GM19395 (cell line): ENCODE measurements at regions not wholly inside any gene's neighbourhood (a gene's known extent, or its start where the extent isn't known, plus 50 kb on each side); places are given as distances from the start of the nearest gene placed in this dataset.
A peak's percentile ranks its signal among the peaks of the same experiment; 100 is the strongest.

Experiments used
- ATAC-seq: cut with Tn5 transposase; IDR thresholded peaks from one replicate; pipeline ENCODE4 v1.9.1; 2021; ENCODE audit warnings: mild to moderate bottlenecking, moderate library complexity; ENCODE audit not compliant: unreplicated experiment

DNA sequence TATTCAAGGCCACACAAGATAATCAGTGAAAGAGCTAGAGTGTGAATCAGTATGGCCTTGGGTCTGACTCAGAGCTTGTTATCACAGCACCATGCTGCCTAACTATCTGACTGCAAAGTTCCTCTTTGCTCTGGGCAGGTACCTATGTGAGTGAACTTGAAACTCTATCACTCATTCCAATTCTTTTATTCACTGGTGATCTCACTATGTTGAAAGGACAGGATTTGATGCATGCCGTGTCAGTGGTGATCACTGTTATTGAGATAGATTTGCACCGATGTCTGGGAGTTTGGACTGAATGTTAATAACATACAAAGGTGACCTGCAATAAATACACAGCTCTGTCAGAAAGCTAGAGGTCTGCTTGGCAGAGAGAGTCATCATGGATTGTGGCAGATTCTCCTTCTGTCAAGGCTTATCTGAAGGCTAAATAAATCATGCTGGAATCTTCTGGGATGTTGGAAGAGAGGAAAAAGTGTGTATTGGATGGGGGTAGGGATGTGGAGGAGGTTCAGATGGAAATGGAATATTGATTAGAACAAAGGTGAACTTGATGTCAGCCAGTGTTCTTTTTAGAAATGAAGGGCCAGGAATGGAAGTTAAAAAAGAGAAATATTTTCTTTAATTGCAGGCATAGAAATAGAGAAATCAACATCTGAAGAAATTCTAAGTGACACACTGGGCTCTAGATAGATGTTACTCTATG, 91.8 kb upstream of the TNC start:
- ATAC-seq, result peak; percentile 46

DNA sequence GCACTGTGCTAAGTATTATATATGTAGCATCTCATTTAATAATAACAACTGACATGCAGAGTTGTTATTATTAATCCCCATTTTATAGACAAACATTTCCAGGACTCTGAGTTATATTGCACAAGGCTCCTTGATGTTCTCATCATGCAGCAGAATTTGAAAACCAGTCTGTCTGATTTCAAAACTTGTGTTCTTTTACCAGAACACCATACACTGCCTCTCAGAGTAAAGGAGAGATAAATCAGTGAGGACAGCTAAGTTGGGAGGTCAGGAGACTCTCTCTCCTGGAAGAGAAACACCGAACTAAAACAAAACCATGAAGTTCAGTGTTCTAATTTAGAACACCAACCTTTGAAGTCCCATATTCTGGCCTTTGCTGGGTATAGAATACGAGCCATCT, 92.7 kb upstream of the TNC start:
- ATAC-seq, result no peak

DNA sequence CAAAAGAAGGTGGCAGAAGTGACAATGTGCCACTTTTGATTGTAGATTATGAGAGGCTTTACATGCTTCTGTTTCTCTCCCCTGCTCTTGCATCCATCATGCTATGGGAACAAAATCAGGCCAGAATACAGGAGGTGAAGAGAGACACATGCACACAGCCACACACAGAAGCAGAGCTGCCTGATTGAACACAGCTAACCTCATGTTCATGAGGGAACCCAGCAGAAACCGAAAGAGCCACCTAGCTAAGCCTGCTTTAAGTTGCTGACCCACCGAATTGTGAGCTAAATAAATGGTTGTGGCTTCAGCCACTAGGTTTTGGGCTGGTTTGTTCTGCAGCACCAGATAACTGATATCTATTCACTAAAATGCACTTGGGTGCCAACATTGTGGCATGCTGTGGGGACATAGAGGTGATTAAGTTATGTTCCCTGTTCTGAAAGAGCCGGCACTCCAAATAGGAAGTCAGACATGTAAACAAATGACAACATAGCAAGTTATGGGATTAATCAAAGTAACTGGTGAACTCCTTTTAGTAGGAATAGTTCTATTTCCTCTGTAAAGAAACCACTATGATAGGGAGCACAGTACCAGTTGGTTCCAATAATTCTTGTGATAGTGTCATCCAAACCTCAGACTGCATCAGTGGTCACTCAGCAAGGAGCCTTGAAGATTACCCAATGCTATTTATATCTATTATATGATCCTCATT, 93.6 kb upstream of the TNC start:
- ATAC-seq, result peak; percentile 70

DNA sequence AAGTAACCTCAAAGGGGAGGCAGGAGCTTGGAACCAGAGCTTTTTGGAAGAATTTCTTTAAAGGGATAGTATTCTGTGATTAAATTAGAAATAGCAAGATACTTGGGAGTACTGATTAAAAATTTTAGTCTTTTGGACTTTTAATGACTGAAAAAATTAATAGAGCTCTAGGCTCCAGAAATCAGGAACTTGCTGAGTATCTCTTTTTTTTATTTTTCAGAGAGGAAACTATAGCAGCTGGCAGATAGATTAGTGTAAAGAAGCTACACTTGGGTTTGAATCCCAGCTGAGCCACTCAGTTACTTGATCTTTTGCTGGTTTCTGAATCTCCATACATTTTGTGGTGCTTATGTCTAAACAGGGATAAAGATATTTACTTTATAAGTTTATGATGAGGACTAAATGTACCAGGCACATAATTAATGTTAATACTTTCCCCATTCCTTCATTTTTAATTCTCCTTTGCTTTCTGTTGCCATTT, 94.2 kb upstream of the TNC start:
- ATAC-seq, result no peak

DNA sequence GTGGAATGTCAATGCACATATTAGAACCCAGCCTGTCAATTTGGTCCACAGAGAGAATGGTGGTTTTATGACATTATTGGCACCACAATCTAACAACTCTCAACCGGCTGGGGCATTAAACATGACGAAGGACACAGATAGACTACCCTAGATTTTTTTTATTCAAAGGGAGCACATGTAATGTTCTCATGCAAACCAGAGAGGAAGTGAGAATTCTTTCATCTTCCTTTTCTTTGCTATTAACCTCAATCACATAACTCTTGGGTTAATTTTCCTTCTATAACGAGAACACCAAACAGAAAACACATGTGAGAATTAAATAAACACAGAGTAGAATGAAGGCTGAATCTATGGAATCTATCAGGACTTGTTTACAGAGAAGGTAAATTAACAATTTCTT, 94.9 kb upstream of the TNC start:
- peak; percentile 36 for ATAC-seq

DNA sequence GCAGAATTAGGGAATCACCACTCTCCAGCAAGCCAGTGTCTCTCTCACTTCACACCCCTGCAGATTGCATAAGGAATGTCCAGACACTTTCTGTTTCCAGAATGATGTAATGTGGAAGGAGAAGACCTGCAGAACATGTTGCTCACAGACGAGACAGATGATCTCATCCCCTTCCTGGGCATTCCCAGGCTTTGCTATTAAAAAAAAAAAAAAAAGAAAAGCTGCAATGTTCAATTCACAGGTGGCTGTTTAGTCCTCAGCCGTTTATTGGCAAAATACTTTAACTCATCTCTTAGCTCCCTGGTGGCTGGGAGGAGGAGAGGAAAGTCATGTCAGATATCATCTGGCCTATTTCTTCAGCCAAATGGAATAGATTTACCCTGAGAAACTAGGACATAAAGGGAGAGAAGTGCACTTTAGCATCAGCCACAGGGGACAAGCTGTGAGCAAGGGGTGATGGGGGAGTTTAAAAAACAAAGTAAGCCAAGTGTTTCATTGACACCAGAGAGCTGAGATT, 95.9 kb upstream of the TNC start:
- ATAC-seq, result no peak

DNA sequence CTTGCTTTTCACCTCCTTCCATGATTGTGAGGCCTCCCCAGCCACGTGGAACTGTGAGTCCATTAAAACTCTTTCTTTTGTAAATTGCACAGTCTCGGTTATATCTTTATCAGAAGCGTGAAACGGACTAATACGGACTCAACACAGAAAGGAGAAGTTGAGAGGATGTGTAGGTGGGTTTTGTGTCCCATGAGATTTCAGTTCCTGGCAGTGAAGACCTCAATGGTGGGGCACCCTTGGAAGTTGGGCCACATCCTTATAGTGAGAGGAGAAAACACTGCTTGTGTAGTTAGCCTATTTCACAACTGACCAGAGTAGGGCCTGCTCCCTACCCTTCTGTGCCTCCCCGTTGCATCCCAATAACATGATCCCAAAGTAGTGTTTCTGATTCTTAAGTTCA, 98.9 kb upstream of the TNC start:
- ATAC-seq, result no peak

DNA sequence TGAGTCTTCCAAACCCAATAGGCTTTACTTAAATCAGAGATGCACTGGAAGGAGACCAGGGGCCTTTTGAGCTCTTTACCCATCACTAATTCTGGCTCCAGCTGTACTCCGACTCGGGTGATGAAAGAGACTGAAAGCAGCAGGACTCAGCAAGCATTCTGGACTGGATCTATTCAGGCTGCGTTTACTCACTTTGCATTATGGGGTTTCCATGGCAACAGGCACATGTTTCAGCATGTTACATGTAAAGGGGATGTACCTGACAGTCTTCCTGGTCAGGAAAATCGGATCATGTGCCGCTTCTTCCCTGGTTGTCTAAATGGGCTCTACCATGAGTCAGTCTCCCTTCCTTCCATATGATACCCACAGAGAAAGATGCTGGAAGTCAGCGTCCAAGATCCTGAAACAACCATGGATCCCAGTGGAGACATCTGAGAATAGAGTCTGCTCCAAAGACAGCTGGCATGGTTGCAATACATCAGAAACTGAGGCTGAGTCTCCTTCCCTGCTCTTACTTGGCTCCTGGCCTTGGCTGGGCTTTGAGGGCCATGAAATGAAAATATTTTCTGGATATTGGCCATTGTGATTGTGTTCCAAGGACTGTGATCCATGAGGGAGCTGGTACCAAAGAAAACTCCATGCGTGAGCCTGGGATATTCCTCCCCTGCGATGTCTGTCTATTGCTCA, 102.5 kb upstream of the TNC start:
- ATAC-seq, result no peak

DNA sequence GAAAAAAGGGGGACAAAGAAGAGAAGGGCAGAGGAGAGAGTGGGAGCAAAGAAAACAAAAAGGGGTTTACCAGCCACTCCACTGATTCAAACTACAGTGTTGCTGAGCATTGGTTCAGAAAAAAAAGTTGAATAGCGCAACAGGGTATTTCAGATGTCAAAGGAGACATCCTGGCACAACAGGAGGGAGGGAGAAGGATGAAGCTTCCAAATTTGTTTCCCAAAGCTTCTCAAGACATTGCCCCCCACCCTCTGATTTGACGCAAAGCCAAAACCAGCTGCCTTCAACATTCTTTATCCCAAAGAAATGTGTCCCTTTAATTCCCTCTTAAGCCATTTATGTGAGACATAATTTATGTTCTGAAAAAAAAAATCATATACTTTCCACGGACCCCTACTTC, 105.5 kb upstream of the TNC start:
- no peak for ATAC-seq

DNA sequence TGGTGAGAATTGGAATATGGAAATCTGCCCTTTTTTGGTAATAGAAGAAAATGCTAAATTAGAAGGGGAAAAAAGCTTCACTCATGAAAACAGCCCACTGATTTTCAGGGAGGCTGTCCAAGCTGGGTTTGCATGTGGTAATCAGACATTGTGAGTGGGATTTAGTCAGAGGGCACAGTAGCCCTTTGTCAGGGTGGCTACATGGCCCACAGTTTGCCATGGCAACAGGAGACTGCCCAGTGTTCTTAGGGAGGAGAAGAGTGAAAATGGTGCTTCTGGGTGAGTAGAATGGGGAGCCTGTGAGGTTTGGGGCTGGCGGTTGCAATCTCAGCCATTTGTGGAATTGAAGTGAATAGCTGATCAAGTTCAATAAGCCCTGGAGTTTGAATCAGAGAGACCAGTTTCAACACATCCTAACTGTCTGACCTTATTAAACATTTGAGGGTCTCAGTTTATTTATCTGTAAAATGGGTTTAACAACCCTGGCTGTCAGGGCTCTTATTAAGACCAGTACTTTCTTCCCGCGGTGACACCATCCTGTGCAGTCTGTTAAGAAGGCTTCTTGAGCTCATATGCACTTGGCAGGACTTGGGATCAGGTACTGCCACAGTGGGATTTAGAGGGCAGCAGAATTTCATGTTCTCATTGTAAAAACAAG, 107.6 kb upstream of the TNC start:
- no peak for ATAC-seq

DNA sequence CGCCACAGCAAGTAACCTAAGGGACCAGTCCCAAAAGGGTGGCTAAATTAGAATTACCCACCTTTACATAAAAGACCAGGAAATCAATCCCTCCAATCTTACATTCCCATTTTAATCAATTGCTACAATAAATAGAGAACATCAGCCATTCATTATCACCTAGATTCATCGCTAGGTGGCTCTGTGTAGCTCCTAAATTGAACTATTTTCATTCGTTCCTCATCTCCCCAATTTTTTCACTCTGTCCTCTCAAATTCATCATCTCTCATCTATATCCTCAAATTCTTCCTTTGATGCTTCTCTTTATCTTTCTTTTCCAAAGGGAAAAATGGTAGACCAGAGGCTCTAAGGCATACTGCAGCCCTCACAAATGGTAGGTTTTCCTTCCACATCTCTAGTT, 108.2 kb upstream of the TNC start:
- ATAC-seq, result no peak

DNA sequence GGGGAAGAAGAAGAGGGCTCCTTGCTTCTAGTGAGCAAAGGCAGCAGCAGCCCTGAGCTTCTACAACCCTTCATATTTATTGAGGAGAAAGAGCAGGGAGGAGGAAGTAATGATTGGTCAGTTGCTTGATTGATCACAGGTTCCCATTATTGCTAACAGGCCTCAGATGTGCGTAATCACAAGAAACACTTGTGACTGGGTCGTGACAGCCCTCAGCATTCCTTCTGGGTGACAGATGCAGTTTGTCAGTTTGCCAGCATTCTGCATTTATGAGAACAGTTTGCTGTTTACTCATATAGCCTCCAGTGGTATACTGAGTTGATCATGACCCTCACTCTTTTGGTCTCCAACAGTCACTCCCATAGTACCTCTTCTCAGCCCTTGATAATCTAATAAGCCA, 111.5 kb upstream of the TNC start:
- no peak for ATAC-seq

DNA sequence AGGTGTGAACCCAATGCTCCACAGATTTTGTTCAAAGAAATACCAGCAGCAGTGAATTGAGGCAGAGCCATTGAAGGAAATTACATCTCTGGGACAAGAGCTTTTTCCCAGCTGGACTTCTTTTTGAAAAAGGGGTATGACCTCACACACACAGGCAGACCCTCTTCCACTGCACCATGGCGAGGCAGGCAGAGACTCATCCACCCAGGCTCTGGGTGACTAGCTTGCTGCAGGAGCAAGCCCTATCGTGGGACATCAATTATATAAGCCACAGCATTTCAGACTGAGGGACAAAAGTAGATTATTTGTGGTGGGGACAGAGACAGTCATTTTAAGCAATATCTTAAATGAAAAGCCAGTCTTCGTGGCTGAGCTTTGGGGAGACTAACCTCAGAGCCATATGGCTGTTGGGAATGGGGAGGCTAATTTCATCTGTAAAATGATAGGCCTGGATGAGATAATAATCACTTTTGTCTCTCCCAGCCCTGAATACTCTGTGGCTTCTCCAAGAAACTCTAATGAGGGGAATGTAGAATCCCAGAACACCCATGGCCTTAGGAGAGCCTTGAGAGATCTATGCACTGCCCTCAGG, 113.1 kb upstream of the TNC start:
- no peak for ATAC-seq

DNA sequence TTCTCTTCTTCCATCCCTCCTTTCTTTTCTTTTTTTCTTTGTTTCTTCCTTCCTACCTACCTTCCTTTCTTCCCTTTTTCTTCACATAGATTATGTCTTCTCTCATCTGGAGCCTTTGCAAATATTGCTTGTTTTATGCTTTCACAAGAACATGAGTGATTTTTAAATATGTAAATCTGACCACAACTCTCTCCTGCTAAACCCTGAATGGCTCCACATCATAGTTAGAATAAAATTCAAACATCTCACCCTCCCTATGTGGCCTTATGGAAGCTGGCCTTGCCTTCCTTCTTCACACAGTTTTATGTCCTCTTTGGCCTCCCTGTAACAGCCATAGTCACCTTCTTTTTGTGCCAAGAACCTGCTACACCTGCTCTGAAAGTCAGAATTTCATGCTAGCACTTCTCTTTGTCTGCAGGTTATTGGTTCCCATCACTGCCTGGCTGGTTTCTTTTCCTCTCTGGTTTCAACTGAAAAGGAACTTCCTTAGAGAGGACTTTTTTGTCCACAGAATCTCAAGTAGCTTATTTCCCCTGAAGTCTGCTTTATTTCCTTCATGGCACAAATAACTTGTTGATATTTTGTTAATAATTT, 114.3 kb upstream of the TNC start:
- peak; percentile 55 for ATAC-seq

DNA sequence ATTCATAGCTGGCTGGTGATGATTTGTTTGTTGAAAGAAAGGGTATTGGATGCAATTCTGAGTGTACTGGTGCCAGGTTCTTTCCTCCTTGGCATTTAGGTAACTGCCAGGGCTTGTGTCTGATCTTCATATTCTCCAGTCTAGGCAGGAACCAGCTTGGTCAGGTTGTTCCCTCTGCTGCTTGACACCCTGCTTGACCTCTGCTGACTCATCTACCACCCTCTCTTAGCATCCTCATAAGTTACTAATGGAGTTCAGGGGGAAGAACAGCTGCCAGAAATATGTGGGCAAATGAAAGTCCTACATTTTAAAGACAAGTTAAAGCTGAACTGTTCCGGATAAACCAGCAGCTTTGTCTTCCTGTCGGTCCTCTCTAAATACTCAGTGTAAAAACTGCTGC, 116.1 kb upstream of the TNC start:
- peak; percentile 84 for ATAC-seq

DNA sequence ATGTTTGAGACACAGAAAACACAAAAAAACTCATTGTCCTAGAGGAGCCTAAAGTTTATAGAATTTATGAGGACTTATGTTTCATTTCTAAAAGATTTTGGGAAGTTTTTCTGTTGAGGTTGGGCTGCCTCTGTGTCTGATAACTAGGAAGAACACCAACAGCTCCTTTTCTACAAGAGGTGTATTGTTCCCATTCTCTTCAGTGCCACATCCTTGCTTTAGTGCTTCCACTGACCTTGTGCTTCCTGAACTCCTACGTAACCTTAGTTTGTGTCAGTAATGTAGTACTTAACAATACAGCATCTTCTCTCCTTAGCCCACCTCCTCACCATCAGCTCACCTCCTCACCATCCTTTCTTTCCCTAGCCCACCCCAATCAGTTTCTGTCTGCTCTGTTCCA, 117.3 kb upstream of the TNC start:
- no peak for ATAC-seq

DNA sequence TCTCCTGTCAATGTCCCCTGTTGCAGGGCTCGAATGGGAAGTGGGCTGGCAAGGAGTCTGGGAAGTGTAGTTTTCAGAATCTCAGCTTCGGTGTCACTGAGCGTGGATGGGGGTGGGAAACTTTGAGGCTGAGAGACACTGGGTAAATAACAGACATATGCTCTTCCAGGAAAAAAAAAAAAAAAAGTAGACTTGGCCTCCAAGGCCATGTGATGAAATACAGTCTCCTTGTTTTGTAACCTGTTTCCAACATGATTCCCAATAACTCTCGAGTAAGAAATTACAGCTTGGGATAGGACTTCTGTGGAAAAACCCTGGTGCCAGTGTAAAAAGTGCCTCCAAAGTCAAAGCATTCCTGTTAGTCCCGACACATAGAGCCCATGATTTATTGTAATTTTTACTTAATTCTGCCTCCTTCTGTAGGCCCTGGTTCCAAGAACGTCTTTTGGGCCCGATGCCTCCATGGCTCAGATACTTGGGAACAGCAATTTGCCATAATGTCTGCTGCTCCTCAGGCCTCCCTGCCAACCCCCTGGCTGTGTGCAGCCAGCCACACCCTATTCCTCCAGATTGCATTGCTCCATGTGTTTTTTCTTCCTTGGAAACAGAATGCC, 119.5 kb upstream of the TNC start:
- ATAC-seq, result no peak

DNA sequence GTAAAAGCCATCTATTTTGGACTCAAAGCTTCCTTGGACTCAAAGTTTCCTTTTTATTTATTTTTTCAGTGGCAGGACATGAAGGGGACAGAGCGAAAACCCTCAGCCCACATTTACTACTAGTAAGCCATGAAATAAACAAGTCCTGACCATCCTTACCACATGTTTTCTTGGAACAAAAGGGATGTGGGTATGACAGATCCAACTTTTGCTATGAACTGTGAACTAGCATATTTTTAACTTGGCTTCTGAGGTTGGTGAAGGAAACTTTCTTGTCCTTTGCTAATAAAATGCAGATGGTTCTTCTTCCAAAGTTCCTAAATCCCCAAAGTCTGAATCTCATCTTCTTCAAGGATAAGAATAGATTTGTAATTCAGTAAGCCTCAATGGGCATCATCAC, 122.7 kb upstream of the TNC start:
- ATAC-seq, result no peak

DNA sequence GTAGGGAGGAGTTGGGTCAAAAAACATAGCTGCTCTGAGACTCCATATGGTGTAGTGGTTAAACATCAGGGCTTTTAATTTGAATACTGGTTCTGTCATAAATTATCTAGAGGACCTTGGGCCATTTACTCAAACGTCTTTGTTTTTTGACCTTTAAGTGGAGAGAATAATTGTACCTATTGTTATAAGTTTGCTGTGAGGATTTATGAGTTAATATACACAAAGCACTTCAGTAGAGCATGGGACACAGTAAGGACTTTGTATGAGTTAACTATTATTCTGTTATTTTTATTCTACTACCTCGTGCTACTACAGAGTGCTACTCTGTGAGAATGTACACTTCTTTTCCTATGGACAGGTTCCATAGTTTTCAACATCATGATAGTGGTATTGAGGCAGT, 123.7 kb upstream of the TNC start:
- no peak for ATAC-seq

DNA sequence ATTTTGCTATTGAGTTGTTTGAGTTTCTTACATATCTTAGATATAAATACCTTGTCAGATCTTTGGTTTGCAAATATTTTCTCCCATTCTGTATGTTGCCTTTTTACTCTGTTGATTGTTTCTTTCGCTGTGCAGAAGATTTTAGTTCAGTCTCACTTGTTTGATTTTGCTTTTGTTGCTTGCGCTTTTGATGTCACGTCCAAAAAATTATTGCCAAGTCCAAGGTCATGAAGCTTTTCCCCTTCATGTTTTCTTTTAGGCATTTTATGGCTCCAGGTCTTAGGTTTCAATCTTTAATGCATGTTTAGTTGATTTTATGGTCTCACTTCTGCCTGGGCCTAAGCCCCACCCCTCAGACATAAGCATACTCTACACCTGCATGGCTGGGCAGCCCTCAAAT, 131.5 kb upstream of the TNC start:
- no peak for ATAC-seq
